ENCODE measurements at regions not wholly inside any gene's neighbourhood (a gene's known extent, or its start where the extent isn't known, plus 50 kb on each side); places are given as distances from the start of the nearest gene placed in this dataset.

- Histone ChIP-seq H3K56ac (replicated peaks; ENCODE audit: insufficient read length, low read depth, low read length) (no peak overlapping the region), H3K4me3 (ENCODE audit: extremely low read depth in 1 of 4, insufficient read depth in 2 of 4, low read depth in 3 of 4, low read length in 4 of 4) (no peak overlapping the region), H3K36me3 (ENCODE audit: control insufficient read depth in 2 of 4, insufficient read depth in 4 of 4, low read length in 3 of 4) (no peaks in the 10 kb centered on the region), H4K91ac (replicated peaks; ENCODE audit: insufficient read length, low read length) (no peak overlapping the region), H2BK120ac (replicated peaks; ENCODE audit: low read depth, low read length) (no peak overlapping the region), H4K5ac (ENCODE audit: insufficient read length, low read depth, low read length) (no peak overlapping the region), H3K79me2 (ENCODE audit: control insufficient read depth in 1 of 2, insufficient read depth in 2 of 2, low read length in 2 of 2) (no peaks in the 10 kb centered on the region), H4K20me1 (replicated peaks in 1 of 2; ENCODE audit: control insufficient read depth in 1 of 2, insufficient read depth in 2 of 2, low read length in 2 of 2) (no peaks in the 10 kb centered on the region), H3K4ac (replicated peaks; ENCODE audit: insufficient read length, low read depth, low read length) (no peak overlapping the region), H2AFZ (ENCODE audit: low read length) (no peak overlapping the region), H3K18ac (ENCODE audit: extremely low read depth, low read length) (no peak overlapping the region), H2BK12ac (ENCODE audit: low read depth, low read length) (no peak overlapping the region), H3K9ac (replicated peaks in 1 of 4; ENCODE audit: extremely low read depth in 1 of 4, low read depth in 3 of 4, low read length in 3 of 4) (no peak overlapping the region), H3K4me1 (replicated peaks in 1 of 4; ENCODE audit: control insufficient read depth in 3 of 4, insufficient read depth in 4 of 4, low read length in 3 of 4) (no peaks in the 10 kb centered on the region), H4K8ac (ENCODE audit: extremely low read depth, insufficient read depth, low read length) (no peak overlapping the region), H3K4me2 (ENCODE audit: insufficient read depth in 1 of 2, low read depth in 2 of 2, low read length in 2 of 2) (no peak overlapping the region), H3K23ac (ENCODE audit: insufficient read length) (no peak overlapping the region), H2BK20ac (ENCODE audit: low read length) (no peak overlapping the region), H2AK5ac (ENCODE audit: low read depth, low read length) (no peak overlapping the region), H2BK5ac (ENCODE audit: low read depth, low read length) (no peak overlapping the region), H3K9me3 (ENCODE audit: insufficient read depth in 2 of 2, low read depth in 1 of 2, low read length in 1 of 2) (no peaks in the 10 kb centered on the region), H3K23me2 (ENCODE audit: low read depth, low read length) (no peaks in the 10 kb centered on the region), H3K79me1 (ENCODE audit: low read depth, low read length) (no peaks in the 10 kb centered on the region), H2BK15ac (ENCODE audit: low read length) (no peak overlapping the region), H3K14ac (ENCODE audit: insufficient read length) (no peak overlapping the region), H3K27ac (ENCODE audit: low read depth, low read length) (no peak overlapping the region), H3K27me3 (replicated peaks in 1 of 4; ENCODE audit: control insufficient read depth in 3 of 4, extremely low read depth in 1 of 4, insufficient read depth in 3 of 4, low read length in 3 of 4) (no peaks in the 10 kb centered on the region)
- POLR2A ChIA-PET (ENCODE audit: partially characterized antibody): no interaction called here
- FAIRE-seq (no peak), DNase-seq (ENCODE audit: low read depth in 1 of 2, low spot score in 2 of 2) (no peak)
- WGBS, 2 experiments (ENCODE audit: extremely low coverage in 1 of 2, insufficient coverage in 1 of 2, insufficient read length in 1 of 2, insufficient replicate concordance in 2 of 2, low coverage in 1 of 2, low lambda C conversion rate in 2 of 2, missing lambda C conversion rate in 1 of 2): 90% methylated on average over 1 of the region's 1 CpG; no CpG with 5 or more reads in 1 of the 2 experiments
- TF ChIP-seq SIRT6 (IDR thresholded peaks at IDR 0.05; ENCODE audit: low read length): no peak
- no peak for TF ChIP-seq TBP (IDR thresholded peaks at IDR 0.05; ENCODE audit: low read depth, low read length)
- TF ChIP-seq SP2 (IDR thresholded peaks at IDR 0.05; ENCODE audit: low read length): no peak
- TF ChIP-seq PHF8 (conservative IDR thresholded peaks at IDR 0.05; ENCODE audit: low read depth, low read length): no peak
- no peak for TF ChIP-seq CREB1 (IDR thresholded peaks at IDR 0.05)
- no peak for TF ChIP-seq BACH1 (IDR thresholded peaks at IDR 0.05; ENCODE audit: low read length)
- no peak for TF ChIP-seq TAF7 (optimal IDR thresholded peaks at IDR 0.05; ENCODE audit: borderline replicate concordance, low read depth, low read length)
- no peak for TF ChIP-seq SP4 (IDR thresholded peaks at IDR 0.05; ENCODE audit: low read length)
- no peak for TF ChIP-seq HDAC2 (IDR thresholded peaks at IDR 0.05; ENCODE audit: borderline replicate concordance in 1 of 2, low read depth in 2 of 2, low read length in 2 of 2)
- no peak for TF ChIP-seq RBBP5 (IDR thresholded peaks at IDR 0.05; ENCODE audit: borderline replicate concordance, low read depth, low read length)
- no peak for TF ChIP-seq YY1 (IDR thresholded peaks at IDR 0.05; ENCODE audit: low read depth, low read length)
- CTCF ChIA-PET (ENCODE audit: partially characterized antibody): no interaction called here
Measured at GRCh38 chr4:111230265-111230664, 607.4 kb upstream of the PITX2 start.
